ENCODE measurements at regions not wholly inside any gene's neighbourhood (a gene's known extent, or its start where the extent isn't known, plus 50 kb on each side); places are given as distances from the start of the nearest gene placed in this dataset.

GRCh38 chr2:2932189-2932588 is 445.4 kb downstream of the EIPR1 start:
- POLR2A ChIA-PET: no interaction called here
- RAD21 ChIA-PET (ENCODE audit: low non-redundant PET in 1 of 2, low total read pairs in 2 of 2, uncharacterized antibody in 2 of 2, unreplicated experiment in 2 of 2): no interaction called here
- ATAC-seq (no peak), DNase-seq (ENCODE audit: low read depth, low spot score) (no peak)
- H3K4me2 ChIP-seq (ENCODE audit: low read length): no peak overlapping the region
- no peaks in the 10 kb centered on the region for H3K36me3 ChIP-seq (ENCODE audit: control insufficient read depth in 1 of 2, insufficient read depth in 2 of 2, low read length in 2 of 2)
- intact Hi-C loops (cut with micrococcal nuclease): no loop called here
- no peaks in the 10 kb centered on the region for H3K79me2 ChIP-seq (ENCODE audit: insufficient read depth, low read length)
- H2AFZ ChIP-seq (ENCODE audit: low read depth, low read length, poor library complexity, severe bottlenecking): no peak overlapping the region
- no peak for TF ChIP-seq ZFX (IDR thresholded peaks at IDR 0.05)
- no peak for TF ChIP-seq MAX (IDR thresholded peaks at IDR 0.05)
- no peak for TF ChIP-seq ZBTB33 (IDR thresholded peaks at IDR 0.05; ENCODE audit: extremely low read depth, insufficient replicate concordance, low read length)
- no peak for TF ChIP-seq REST (IDR thresholded peaks at IDR 0.05; ENCODE audit: low read depth)
- TF ChIP-seq EZH2phosphoT487 (IDR thresholded peaks at IDR 0.05; ENCODE audit: borderline replicate concordance): no peak
- TF ChIP-seq EZH2 (IDR thresholded peaks at IDR 0.05): no peak
- TF ChIP-seq SIN3A (IDR thresholded peaks at IDR 0.05; ENCODE audit: low read depth): no peak
- TF ChIP-seq POLR2AphosphoS5 (IDR thresholded peaks at IDR 0.05; ENCODE audit: low read depth, low read length): no peak
- TF ChIP-seq ATF3 (IDR thresholded peaks at IDR 0.05): no peak
- no peak for TF ChIP-seq RAD21 (IDR thresholded peaks at IDR 0.05; ENCODE audit: low read depth)
- no peak for TF ChIP-seq CTCF (IDR thresholded peaks at IDR 0.05 in 2 of 3, conservative IDR thresholded peaks at IDR 0.05 in 1 of 3; ENCODE audit: borderline replicate concordance in 1 of 3, insufficient read depth in 1 of 3, low read depth in 2 of 3, low read length in 2 of 3)
- H3K9me2 ChIP-seq (ENCODE audit: insufficient read depth): no peaks in the 10 kb centered on the region
- H4K20me1 ChIP-seq (ENCODE audit: insufficient read depth): no peaks in the 10 kb centered on the region
- BruUV-seq (replicated peaks): no TSS peak
- no peak overlapping the region for H3K27ac ChIP-seq (ENCODE audit: low read depth, low read length)
- no peaks in the 10 kb centered on the region for H3K4me1 ChIP-seq (ENCODE audit: control insufficient read depth in 1 of 2, insufficient read depth in 2 of 2, low read length in 2 of 2)
- H3K4me3 ChIP-seq (replicated peaks in 1 of 2; ENCODE audit: low read depth in 1 of 2, low read length in 2 of 2): no peak overlapping the region
- no peaks in the 10 kb centered on the region for H3K9me3 ChIP-seq (ENCODE audit: control insufficient read depth in 1 of 2, insufficient read depth in 1 of 2, low read depth in 1 of 2, low read length in 2 of 2)
- no peaks in the 10 kb centered on the region for H3K27me3 ChIP-seq (ENCODE audit: insufficient read depth, low read length)
- no peak overlapping the region for H3K9ac ChIP-seq (ENCODE audit: low read length)
- CTCF ChIA-PET: no interaction called here

Data from HCT116 (cell line).